GM19099 (cell line): ENCODE measurements at regions not wholly inside any gene's neighbourhood (a gene's known extent, or its start where the extent isn't known, plus 50 kb on each side); places are given as distances from the start of the nearest gene placed in this dataset.

ENCODE experiments used
- POLR2A ChIP-seq: IDR thresholded peaks from 3 replicates; pipeline ENCODE4 v1.6.1; 2011; ENCODE audit warnings: low read depth; ENCODE audit not compliant: insufficient read length; ENCODE audit errors: extremely low read depth

- no peak for TF ChIP-seq POLR2A
These were observed 481.0 kb upstream of the PROK2 start for GRCh38 chr3:72266016-72266370.

- no peak for TF ChIP-seq POLR2A
These were observed 480.5 kb upstream of the PROK2 start for GRCh38 chr3:72265256-72266015.

GRCh38 chr3:72263223-72263990 is 478.5 kb upstream of the PROK2 start:
- no peak for TF ChIP-seq POLR2A

- no peak for TF ChIP-seq POLR2A
These were observed 477.8 kb upstream of the PROK2 start for GRCh38 chr3:72262736-72263135.

GRCh38 chr3:72261566-72262564 is 476.9 kb upstream of the PROK2 start:
- TF ChIP-seq POLR2A, result no peak

GRCh38 chr3:72260588-72260910 is 475.6 kb upstream of the PROK2 start:
- TF ChIP-seq POLR2A, result no peak

GRCh38 chr3:72259755-72260587 is 475.0 kb upstream of the PROK2 start:
- no peak for TF ChIP-seq POLR2A

GRCh38 chr3:72258361-72259141 is 473.6 kb upstream of the PROK2 start:
- TF ChIP-seq POLR2A, result no peak

GRCh38 chr3:72257738-72258137 is 472.8 kb upstream of the PROK2 start:
- TF ChIP-seq POLR2A, result no peak

- TF ChIP-seq POLR2A, result no peak
These were observed 472.3 kb upstream of the PROK2 start for GRCh38 chr3:72257203-72257602.

- no peak for TF ChIP-seq POLR2A
These were observed 471.8 kb upstream of the PROK2 start for GRCh38 chr3:72256716-72257115.

- TF ChIP-seq POLR2A, result no peak
These were observed 471.0 kb upstream of the PROK2 start for GRCh38 chr3:72255791-72256559.

GRCh38 chr3:72255191-72255590 is 470.2 kb upstream of the PROK2 start:
- TF ChIP-seq POLR2A, result no peak
